Fibroblast of pulmonary artery (primary cell): ENCODE measurements at regions not wholly inside any gene's neighbourhood (a gene's known extent, or its start where the extent isn't known, plus 50 kb on each side); places are given as distances from the start of the nearest gene placed in this dataset.

Experiments used
- DNase-seq: peaks from one replicate; pipeline ENCODE4 v3.0.0-alpha.2; 2010; ENCODE audit warnings: low read depth
- H3K4me3 ChIP-seq: replicated peaks from 2 replicates; pipeline ENCODE4 v1.5.1; 2011; ENCODE audit warnings: low read depth, mild to moderate bottlenecking, control low read depth, low read length, moderate library complexity
- CTCF ChIP-seq: IDR thresholded peaks from 2 replicates; pipeline ENCODE4 v1.5.1; 2011; ENCODE audit warnings: mild to moderate bottlenecking, control low read depth, low read length, inconsistent platforms; ENCODE audit errors: missing control alignments

GRCh38 chr10:89942217-89942616, 240.8 kb downstream of the KIF20B start:
- no peak for DNase-seq
- no peak overlapping the region for H3K4me3 ChIP-seq
- TF ChIP-seq CTCF: no peak

- no peak for DNase-seq
- no peak for TF ChIP-seq CTCF
- H3K4me3 ChIP-seq: no peak overlapping the region
Measured at GRCh38 chr10:89944138-89944537, 242.7 kb downstream of the KIF20B start.

DNA sequence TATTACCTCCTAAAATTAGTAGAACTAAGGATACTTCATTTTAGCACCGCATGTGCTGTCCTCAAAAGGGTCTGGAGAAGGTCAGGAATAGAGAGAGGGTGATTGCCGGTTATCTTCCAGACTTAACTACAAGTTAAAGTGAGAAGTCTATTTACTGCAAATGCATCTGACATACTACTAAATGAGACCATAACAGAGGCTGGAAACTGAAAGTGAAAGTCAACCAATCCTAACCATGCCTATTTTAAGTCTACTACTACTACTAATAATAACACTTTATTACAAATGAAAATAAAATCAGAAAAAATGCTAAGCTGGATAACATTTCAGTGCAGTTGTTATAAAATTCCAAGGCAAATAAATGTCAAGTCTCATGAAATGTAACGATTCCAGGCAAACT, 244.7 kb downstream of the KIF20B start:
- H3K4me3 ChIP-seq: no peak overlapping the region
- no peak for TF ChIP-seq CTCF
- peak; percentile 8 for DNase-seq

GRCh38 chr10:89949496-89949895, 248.1 kb downstream of the KIF20B start:
- H3K4me3 ChIP-seq: no peak overlapping the region
- no peak for TF ChIP-seq CTCF
- no peak for DNase-seq

DNA sequence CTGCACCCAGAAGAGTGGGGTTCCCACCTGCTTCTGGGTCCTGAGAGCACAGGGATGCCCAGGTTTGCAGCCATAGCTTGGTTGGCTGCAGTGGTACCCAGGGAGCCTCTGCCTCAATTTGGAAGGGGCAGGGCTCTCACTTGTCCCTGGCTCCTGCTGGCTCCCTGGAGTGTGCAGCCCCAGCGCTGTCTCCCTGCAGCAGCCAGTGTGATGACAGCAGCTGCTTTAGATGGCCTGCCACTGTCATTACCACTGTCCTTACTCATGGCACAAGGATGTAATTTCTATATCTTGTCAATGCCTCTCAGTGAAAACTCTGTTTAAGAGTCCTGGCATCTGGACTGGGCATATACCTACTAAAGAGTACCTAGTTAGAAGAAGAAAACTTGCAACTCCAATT, 250.9 kb downstream of the KIF20B start:
- no peak for TF ChIP-seq CTCF
- no peak overlapping the region for H3K4me3 ChIP-seq
- DNase-seq: no peak

DNA sequence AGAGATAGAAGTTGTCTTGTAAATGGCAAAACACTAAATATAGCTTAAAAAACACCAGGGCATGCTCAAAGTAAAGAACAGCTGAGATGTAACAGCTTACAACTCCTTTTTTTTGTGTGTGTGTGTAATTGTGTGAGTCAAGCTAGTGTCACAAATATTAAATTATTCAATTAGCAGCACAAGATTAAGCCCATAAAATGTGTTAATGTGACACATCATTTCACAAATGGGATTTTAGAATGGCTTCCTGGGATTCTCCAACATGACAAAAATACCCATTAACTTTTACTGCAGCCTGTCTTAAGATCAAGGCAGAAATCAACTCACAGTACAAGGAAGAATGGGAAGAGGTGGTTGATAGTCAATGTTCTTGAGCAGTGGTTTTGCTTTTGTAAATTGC, 251.4 kb downstream of the KIF20B start:
- no peak for DNase-seq
- no peak overlapping the region for H3K4me3 ChIP-seq
- no peak for TF ChIP-seq CTCF

- no peak for DNase-seq
- no peak for TF ChIP-seq CTCF
- no peak overlapping the region for H3K4me3 ChIP-seq
Measured at GRCh38 chr10:89954061-89954460, 252.7 kb downstream of the KIF20B start.
